Kidney capillary endothelial cell (primary cell): ENCODE measurements at regions not wholly inside any gene's neighbourhood (a gene's known extent, or its start where the extent isn't known, plus 50 kb on each side); places are given as distances from the start of the nearest gene placed in this dataset.
A peak's percentile ranks its signal among the peaks of the same experiment; 100 is the strongest.

Experiments used
- DNase-seq: peaks from one replicate; pipeline ENCODE4 v3.0.0-alpha.2; 2018; ENCODE audit warnings: low spot score

GRCh38 chr12:24135158-24135850, 185.8 kb upstream of the SOX5 start:
- no peak for DNase-seq

- DNase-seq: no peak
These were observed 184.6 kb upstream of the SOX5 start for GRCh38 chr12:24134092-24134491.

- no peak for DNase-seq
These were observed 183.9 kb upstream of the SOX5 start for GRCh38 chr12:24133384-24133783.

GRCh38 chr12:24127919-24128721, 178.7 kb upstream of the SOX5 start:
- DNase-seq: no peak

GRCh38 chr12:24125280-24125679, 175.8 kb upstream of the SOX5 start:
- DNase-seq: no peak

- no peak for DNase-seq
These were observed 172.4 kb upstream of the SOX5 start for GRCh38 chr12:24121911-24122310.

- DNase-seq: no peak
These were observed 169.2 kb upstream of the SOX5 start for GRCh38 chr12:24118668-24119067.

- no peak for DNase-seq
These were observed 167.1 kb upstream of the SOX5 start for GRCh38 chr12:24116548-24116947.

- no peak for DNase-seq
These were observed 164.2 kb upstream of the SOX5 start for GRCh38 chr12:24113701-24114100.

GRCh38 chr12:24111616-24112015, 162.1 kb upstream of the SOX5 start:
- DNase-seq: no peak

GRCh38 chr12:24111086-24111485, 161.6 kb upstream of the SOX5 start:
- no peak for DNase-seq

GRCh38 chr12:24109381-24110039, 160.0 kb upstream of the SOX5 start:
- DNase-seq: no peak

- DNase-seq: no peak
These were observed 153.2 kb upstream of the SOX5 start for GRCh38 chr12:24102676-24103075.

GRCh38 chr12:24099576-24099975, 150.1 kb upstream of the SOX5 start:
- no peak for DNase-seq

GRCh38 chr12:24095245-24095644, 145.8 kb upstream of the SOX5 start:
- no peak for DNase-seq

- DNase-seq: no peak
These were observed 140.0 kb upstream of the SOX5 start for GRCh38 chr12:24089510-24089890.

GRCh38 chr12:24088751-24089509, 139.5 kb upstream of the SOX5 start:
- peak; percentile 56 for DNase-seq

- DNase-seq: no peak
These were observed 137.8 kb upstream of the SOX5 start for GRCh38 chr12:24087294-24087693.

GRCh38 chr12:24084800-24085199, 135.3 kb upstream of the SOX5 start:
- DNase-seq: no peak

GRCh38 chr12:24083838-24084237, 134.4 kb upstream of the SOX5 start:
- DNase-seq: no peak

GRCh38 chr12:24081606-24082005, 132.1 kb upstream of the SOX5 start:
- no peak for DNase-seq

- DNase-seq: no peak
These were observed 131.6 kb upstream of the SOX5 start for GRCh38 chr12:24081092-24081529.
